ENCODE measurements at regions not wholly inside any gene's neighbourhood (a gene's known extent, or its start where the extent isn't known, plus 50 kb on each side); places are given as distances from the start of the nearest gene placed in this dataset.

DNA sequence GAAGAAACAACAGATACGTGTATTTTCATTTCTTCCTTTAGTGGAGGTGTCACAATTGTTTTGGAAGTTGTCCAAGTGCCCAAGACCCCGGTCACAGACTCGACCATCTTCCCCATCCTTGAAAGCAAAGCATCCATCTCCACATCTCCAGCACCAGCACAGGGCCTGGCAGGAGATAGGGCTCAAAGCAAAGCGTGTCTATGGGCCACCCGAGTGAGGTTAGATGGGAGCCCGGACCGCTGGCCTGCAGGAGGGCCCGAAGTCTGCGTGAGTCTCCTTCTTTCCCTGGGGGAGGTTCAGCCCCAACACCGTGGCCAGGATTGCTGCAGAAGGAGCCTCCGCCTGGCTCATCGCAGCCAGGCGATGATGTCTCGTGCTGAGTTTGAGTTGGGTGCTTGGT, 83.5 kb upstream of the SULF2 start:
- ChIA-PET CTCF (no interaction called here), POLR2A (no interaction called here), RAD21 (ENCODE audit: unreplicated experiment) (no interaction called here), SMC1A (ENCODE audit: uncharacterized antibody, unreplicated experiment) (no interaction called here)
- ATAC-seq = no peak
- WGBS (ENCODE audit: insufficient coverage, insufficient replicate concordance, low lambda C conversion rate, missing lambda C conversion rate) = 45% methylated on average over 14 of the region's 14 CpGs
- H3K4me2 ChIP-seq (ENCODE audit: control insufficient read depth, insufficient read depth) = no peak overlapping the region
- H3K79me2 ChIP-seq (ENCODE audit: control insufficient read depth, insufficient read depth, low read length) = no peaks in the 10 kb centered on the region
- no peak for DNase-seq (ENCODE audit: low read depth, low spot score)
- no peak overlapping the region for H2AFZ ChIP-seq (ENCODE audit: control insufficient read depth, low read depth, low read length)
- H3K27ac ChIP-seq (ENCODE audit: control insufficient read depth, insufficient read depth) = no peak overlapping the region
- TF ChIP-seq LARP7 (IDR thresholded peaks at IDR 0.05) (no peak), PML (IDR thresholded peaks at IDR 0.05; ENCODE audit: low read length) (no peak), CREM (IDR thresholded peaks at IDR 0.05; ENCODE audit: low read depth) (no peak), PAX5 (IDR thresholded peaks at IDR 0.05; ENCODE audit: borderline replicate concordance, low read depth, low read length) (no peak), CBX3 (IDR thresholded peaks at IDR 0.05; ENCODE audit: borderline replicate concordance, low read depth) (no peak), CHD2 (IDR thresholded peaks at IDR 0.05; ENCODE audit: borderline replicate concordance, low read depth, low read length) (no peak), PAX8 (IDR thresholded peaks at IDR 0.05) (no peak), GATAD2B (conservative IDR thresholded peaks at IDR 0.05; ENCODE audit: low read depth) (no peak), ZNF217 (IDR thresholded peaks at IDR 0.05) (no peak), IKZF1 (conservative IDR thresholded peaks at IDR 0.05) (no peak), POLR2A (IDR thresholded peaks at IDR 0.05; ENCODE audit: low read depth, low read length) (no peak), ZNF622 (IDR thresholded peaks at IDR 0.05) (no peak), EZH2 (IDR thresholded peaks at IDR 0.05; ENCODE audit: borderline replicate concordance, control insufficient read depth, low read depth, low read length) (no peak), CBFB (IDR thresholded peaks at IDR 0.05; ENCODE audit: low read depth) (no peak), KDM1A (IDR thresholded peaks at IDR 0.05; ENCODE audit: borderline replicate concordance) (no peak), SREBF2 (IDR thresholded peaks at IDR 0.05; ENCODE audit: low read length) (no peak), POU2F2 (IDR thresholded peaks at IDR 0.05; ENCODE audit: borderline replicate concordance, low read depth, low read length) (no peak)
- no peaks in the 10 kb centered on the region for H4K20me1 ChIP-seq (ENCODE audit: control insufficient read depth, insufficient read depth)
- peaks cover 0 to 3% of the 10 kb centered on the region in 2 experiments; a peak in 2 of 4 replicates for H3K27me3 ChIP-seq (replicated peaks in 1 of 2; ENCODE audit: control insufficient read depth in 2 of 2, insufficient read depth in 2 of 2, low read length in 1 of 2)
- no peak overlapping the region for H3K4me3 ChIP-seq
- FAIRE-seq = no peak
- in situ Hi-C loops (cut with MboI) = no loop called here
- H3K9me3 ChIP-seq (replicated peaks; ENCODE audit: control insufficient read depth, insufficient read depth, low read length) = no peaks in the 10 kb centered on the region
- intact Hi-C loops (cut with micrococcal nuclease; ENCODE audit: unreplicated experiment) = no loop called here
- H3K9ac ChIP-seq (ENCODE audit: control insufficient read depth, insufficient read depth, low read length) = no peak overlapping the region
- no TSS peak for BruUV-seq (replicated peaks)
- H3K36me3 ChIP-seq (ENCODE audit: control insufficient read depth in 2 of 2, insufficient read depth in 2 of 2, low read length in 1 of 2) = no peaks in the 10 kb centered on the region
- H3K4me1 ChIP-seq (ENCODE audit: control insufficient read depth, insufficient read depth, low read length) = no peaks in the 10 kb centered on the region
